Psoas muscle (tissue), 7 donors: ENCODE measurements at regions not wholly inside any gene's neighbourhood (a gene's known extent, or its start where the extent isn't known, plus 50 kb on each side); places are given as distances from the start of the nearest gene placed in this dataset.

Experiments used
- ATAC-seq, 4 donors: fragments of 200-7000 bp; cut with Tn5 transposase; one replicate each; pipeline ENCODE4 v1.9.1; 2020; ENCODE audit warnings: moderate library complexity in 3 of 4, mild to moderate bottlenecking in 2 of 4
- DNase-seq, 2 donors: peaks; one replicate each; pipeline ENCODE4 v3.0.0-alpha.2; 2020
- H3K27ac ChIP-seq: fragments of 200-600 bp; one replicate; pipeline ENCODE4 v1.8.0; 2022
- H3K27me3 ChIP-seq, 3 donors: fragments of 200-600 bp in 1 of 3; one replicate each; pipeline versions ENCODE4 v1.6.1 to v1.8.0; 2013 to 2022; ENCODE audit warnings: low read length in 2 of 3, mild to moderate bottlenecking in 2 of 3, moderate library complexity in 1 of 3; ENCODE audit not compliant: insufficient read depth in 3 of 3
- H3K36me3 ChIP-seq, 2 donors: fragments of 200-600 bp in 1 of 2; one replicate each; pipeline versions ENCODE4 v1.6.1 to v1.8.0; 2013 to 2022; ENCODE audit warnings: low read depth in 1 of 2, mild to moderate bottlenecking in 1 of 2, moderate library complexity in 1 of 2; ENCODE audit not compliant: insufficient read depth in 1 of 2
- H3K4me1 ChIP-seq: fragments of 200-600 bp; one replicate; pipeline ENCODE4 v1.8.0; 2022
- H3K4me3 ChIP-seq: fragments of 200-600 bp; one replicate; pipeline ENCODE4 v1.8.0; 2022; ENCODE audit warnings: mild to moderate bottlenecking
- H3K9me3 ChIP-seq: fragments of 200-600 bp; one replicate; pipeline ENCODE4 v1.8.0; 2022
- WGBS, 3 donors: extraction: QIAGEN DNeasy Blood & Tissue Kit; methylation state at CpG; one replicate each; pipeline versions ENCODE4 v1.1.6 to v1.1.7; 2013; 5-methylcytosine and 5-hydroxymethylcytosine counted together
- intact Hi-C, 2 donors: fragments of 100-400 bp; cut with DNase I; formaldehyde crosslinking; loops; one replicate each; pipeline versions ENCODE4 v1.11.0 to v1.14.2; 2022
- TF ChIP-seq, protein P1 (sequence below): fragments of 200-600 bp; IDR thresholded peaks from one replicate; pipeline ENCODE4 v1.8.0; 2022; ENCODE audit warnings: antibody characterized with exemption
- donor health status: healthy with polysubstance abuse.
- donor health status: DM: no; HTN: no; CAD: no; lungs with moderate emphysema.
- donor health status: Bipolar disorder and iron deficiency.
- donor health status: healthy.
- donor health status: DM: yes; HTN: yes; CAD: no.
- donor health status: DM: no; HTN: no; CAD: no.
- donor health status: DM: yes; HTN: yes; CAD: no.

DNA sequence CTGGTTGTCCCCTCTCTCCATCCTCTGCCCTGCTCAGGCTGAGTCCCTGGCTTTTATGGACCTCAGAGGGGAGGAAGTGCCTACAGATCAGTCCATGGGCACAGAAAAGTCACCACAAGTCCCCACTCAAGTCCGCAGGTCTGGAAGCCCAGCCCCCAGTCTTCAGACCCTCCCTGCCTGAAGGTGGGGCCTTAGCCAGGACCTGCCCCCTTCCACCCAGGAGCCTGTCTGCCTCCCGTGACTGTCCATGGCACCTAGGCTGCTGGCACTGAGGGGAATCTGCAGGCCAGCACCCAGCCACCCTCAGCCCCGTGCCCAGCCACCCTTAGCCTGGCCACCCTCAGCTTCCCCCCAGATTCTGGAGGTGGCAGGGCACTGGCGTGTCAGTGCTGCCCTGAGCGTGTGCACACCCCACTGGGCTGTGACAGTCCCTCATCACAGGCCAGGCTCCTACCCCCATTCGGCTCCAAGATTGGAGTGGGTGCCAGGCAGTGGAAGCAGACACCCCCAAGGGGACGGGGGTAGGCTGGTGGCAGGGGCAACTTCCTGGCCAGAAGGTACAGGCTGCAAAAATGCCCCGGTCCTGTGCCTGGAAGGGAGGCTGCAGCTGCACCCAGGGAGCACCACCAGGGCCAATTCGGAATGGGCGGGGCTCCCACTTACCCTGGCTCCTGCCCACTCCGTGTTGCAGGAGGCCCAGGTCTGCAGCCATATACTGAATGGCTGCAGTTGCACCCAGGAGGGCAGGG, 154.7 kb upstream of the RMP24 start:
- Histone ChIP-seq H3K9me3 (no peaks in the 10 kb centered on the region), H3K36me3 (no peaks in the 10 kb centered on the region), H3K27ac (no peak overlapping the region), H3K4me1 (no peaks in the 10 kb centered on the region), H3K4me3 (no peak overlapping the region), H3K27me3 (no peaks in the 10 kb centered on the region)
- intact Hi-C loops: no loop called here
- TF ChIP-seq, protein P1, sequence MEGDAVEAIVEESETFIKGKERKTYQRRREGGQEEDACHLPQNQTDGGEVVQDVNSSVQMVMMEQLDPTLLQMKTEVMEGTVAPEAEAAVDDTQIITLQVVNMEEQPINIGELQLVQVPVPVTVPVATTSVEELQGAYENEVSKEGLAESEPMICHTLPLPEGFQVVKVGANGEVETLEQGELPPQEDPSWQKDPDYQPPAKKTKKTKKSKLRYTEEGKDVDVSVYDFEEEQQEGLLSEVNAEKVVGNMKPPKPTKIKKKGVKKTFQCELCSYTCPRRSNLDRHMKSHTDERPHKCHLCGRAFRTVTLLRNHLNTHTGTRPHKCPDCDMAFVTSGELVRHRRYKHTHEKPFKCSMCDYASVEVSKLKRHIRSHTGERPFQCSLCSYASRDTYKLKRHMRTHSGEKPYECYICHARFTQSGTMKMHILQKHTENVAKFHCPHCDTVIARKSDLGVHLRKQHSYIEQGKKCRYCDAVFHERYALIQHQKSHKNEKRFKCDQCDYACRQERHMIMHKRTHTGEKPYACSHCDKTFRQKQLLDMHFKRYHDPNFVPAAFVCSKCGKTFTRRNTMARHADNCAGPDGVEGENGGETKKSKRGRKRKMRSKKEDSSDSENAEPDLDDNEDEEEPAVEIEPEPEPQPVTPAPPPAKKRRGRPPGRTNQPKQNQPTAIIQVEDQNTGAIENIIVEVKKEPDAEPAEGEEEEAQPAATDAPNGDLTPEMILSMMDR: no peak
- DNase-seq: no peak
- 82 to 87% (median 83%) methylated on average over 11 of the region's 11 CpGs for WGBS, 3 donors
- no peak for ATAC-seq

DNA sequence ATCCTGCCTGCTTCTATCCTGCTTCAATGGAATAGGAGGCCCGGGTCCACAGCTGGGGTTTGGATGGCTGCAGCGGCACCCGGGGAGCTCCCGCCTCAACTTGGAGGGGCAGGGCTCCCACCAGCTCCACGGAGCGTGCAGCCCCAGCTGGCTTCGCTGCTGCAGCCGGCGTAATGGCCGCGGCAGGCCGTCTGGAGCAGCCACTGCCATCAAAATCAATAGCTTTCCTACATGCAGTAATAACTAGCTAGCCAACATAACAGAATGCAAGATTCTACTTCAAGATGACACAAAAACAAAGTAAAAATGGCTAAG, 154.2 kb upstream of the RMP24 start:
- intact Hi-C loops: no loop called here
- Histone ChIP-seq H3K27ac (no peak overlapping the region), H3K4me3 (no peak overlapping the region), H3K4me1 (no peaks in the 10 kb centered on the region), H3K27me3 (no peaks in the 10 kb centered on the region), H3K36me3 (no peaks in the 10 kb centered on the region), H3K9me3 (no peaks in the 10 kb centered on the region)
- ATAC-seq: no peak
- DNase-seq: no peak
- WGBS, 3 donors: 74 to 85% (median 79%) methylated on average over 12 of the region's 12 CpGs
- TF ChIP-seq, protein P1: no peak

DNA sequence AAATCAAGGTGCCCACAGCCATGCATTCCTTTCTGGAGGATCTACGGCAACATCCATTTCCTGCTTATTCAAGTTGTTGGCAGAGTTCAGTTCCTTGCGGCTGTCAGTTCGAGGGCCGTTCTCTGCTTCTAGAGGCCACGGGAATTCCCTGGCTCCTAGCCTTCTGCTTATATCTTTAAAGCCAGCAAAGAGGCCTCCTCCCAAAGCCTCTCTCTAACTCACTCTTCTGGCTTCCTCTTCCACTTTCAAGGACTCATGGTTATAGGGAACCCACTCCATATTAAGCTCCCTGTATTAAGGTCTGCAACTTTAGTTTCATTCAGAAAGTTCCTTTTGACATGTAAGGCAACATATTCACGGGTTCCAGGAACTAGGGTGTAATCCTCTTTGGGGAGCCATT, 150.1 kb upstream of the RMP24 start:
- 37 to 40% (median 38%) methylated on average over 6 of the region's 6 CpGs for WGBS, 3 donors
- H3K9me3 ChIP-seq: no peaks in the 10 kb centered on the region
- no peaks in the 10 kb centered on the region for H3K4me1 ChIP-seq
- intact Hi-C loops: no loop called here
- H3K4me3 ChIP-seq: no peak overlapping the region
- DNase-seq (no peak), ATAC-seq (no peak)
- TF ChIP-seq, protein P1: no peak
- H3K27ac ChIP-seq: no peak overlapping the region
- H3K36me3 ChIP-seq: no peaks in the 10 kb centered on the region
- H3K27me3 ChIP-seq: no peaks in the 10 kb centered on the region

DNA sequence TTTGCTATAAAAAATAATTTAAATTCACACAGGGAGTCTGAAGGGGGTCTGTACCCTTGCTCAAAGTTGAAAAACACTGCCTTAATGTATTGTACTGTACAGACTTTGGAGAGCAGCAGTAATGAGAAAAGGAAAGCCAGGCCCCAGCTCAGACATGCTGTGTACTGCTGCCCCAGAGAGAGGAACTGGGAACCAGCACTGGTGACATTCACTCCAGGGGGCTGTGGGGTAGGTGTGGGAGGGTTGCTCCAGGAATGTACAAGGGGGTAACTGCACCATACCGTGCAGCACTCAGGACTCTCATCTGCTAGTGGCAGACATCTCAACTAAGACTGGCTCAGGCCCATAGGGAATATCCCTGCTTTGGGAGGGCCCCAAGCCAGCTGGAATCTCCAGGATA, 146.0 kb upstream of the RMP24 start:
- WGBS, 3 donors: 33 to 54% (median 50%) methylated on average over 1 of the region's 1 CpG
- no peaks in the 10 kb centered on the region for H3K4me1 ChIP-seq
- no peaks in the 10 kb centered on the region for H3K27me3 ChIP-seq
- no peak for DNase-seq
- H3K4me3 ChIP-seq: no peak overlapping the region
- TF ChIP-seq, protein P1: no peak
- intact Hi-C loops: no loop called here
- H3K27ac ChIP-seq: no peak overlapping the region
- H3K9me3 ChIP-seq: no peaks in the 10 kb centered on the region
- ATAC-seq: no peak
- H3K36me3 ChIP-seq: no peaks in the 10 kb centered on the region

DNA sequence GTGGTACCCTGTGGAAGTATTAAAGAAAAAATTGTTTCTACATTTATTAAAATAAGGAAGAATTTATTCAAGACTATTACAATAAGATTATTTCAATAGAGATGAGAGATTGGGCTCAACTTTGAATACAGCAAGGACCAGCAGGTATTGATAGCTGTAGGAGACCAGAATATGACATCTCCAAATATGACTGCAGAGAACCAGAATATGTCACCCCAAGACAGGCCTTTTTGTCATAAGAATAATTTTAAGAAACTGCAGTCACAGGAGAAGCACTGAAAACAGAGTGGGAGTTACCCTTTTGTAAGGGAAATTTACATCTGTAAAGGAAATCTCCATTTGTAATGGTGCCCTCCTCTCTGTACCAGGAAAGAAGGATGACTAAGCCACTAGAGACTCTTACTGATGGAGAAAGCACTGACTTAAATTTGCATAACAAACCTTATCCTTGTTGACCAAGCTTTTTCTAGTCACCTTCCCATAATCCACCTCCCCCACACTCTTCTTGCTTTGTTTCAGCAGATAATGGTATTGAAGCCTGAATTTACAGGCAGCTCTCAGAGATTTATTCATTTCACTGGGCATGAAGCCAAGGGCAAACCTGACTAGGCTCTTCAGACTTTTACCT, 145.1 kb upstream of the RMP24 start:
- Histone ChIP-seq H3K9me3 (no peaks in the 10 kb centered on the region), H3K27ac (no peak overlapping the region), H3K36me3 (no peaks in the 10 kb centered on the region), H3K27me3 (no peaks in the 10 kb centered on the region), H3K4me1 (no peaks in the 10 kb centered on the region), H3K4me3 (no peak overlapping the region)
- intact Hi-C loops: no loop called here
- ATAC-seq (no peak), DNase-seq (no peak)
- TF ChIP-seq, protein P1: no peak
